Suppressor macrophage treated with lipopolysaccharide for 1 hour (primary cell): ENCODE measurements at regions not wholly inside any gene's neighbourhood (a gene's known extent, or its start where the extent isn't known, plus 50 kb on each side); places are given as distances from the start of the nearest gene placed in this dataset.
"Not testable (repeated sequence)": the region's sequence is repeated elsewhere in the genome, so short reads cannot be mapped to it uniquely, and the experiment has no call there.

ENCODE experiments used
- DNase-seq, 3 donors: peaks; one replicate each; pipeline ENCODE4 v3.0.0-alpha.2; 2020 to 2022

DNA sequence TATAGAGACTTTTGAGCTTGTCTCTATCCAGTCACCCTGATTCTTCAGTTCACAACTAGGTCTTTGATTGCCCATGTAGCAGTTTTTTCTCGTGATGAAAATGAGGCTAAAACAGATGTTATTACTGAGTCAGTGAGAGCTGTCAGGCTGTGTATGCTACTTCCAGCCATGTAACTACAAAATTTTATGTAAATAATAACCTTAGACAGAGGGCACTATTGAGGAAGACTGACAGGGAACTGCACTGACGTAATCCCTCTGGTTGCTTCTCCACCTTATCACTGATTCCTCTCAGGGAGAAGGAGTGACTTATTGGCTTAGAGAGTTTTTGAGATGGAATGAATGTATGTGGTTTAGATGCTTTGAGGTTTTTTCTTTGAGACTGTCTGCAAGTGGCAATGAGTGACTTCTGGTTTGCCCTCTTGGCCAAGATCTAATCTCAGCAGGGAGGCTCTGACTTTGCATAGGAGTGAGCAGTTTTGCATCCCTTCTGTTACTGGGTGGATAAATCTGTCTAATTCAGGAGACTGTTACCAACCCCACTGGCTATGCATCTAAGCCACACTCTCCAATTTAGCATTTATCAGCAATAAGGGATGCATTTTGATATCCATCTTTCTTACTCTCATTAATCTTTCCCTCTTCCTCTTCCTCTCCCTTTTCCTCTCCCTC, 555.2 kb upstream of the FANCL start:
- DNase-seq, result peak in 1 of 3 donors; percentile 3

DNA sequence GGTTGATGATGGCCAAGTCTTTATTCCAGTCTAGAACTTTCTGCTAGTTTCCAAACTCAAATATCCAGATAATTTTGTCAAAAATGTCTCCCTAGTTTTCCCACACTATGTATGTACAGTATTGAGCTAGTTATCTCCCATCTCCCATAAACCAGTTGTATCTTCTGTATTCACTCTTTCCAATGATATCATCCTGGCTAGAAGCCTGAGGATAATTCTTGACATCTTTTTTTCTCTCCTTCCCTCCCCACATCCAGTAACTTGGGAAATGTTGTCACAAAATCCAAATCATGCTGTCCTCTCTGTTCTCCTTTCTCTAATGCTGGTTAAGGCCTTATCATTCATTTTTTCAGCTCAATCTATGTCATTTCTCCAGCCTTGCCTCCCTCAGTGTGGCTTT, 553.8 kb upstream of the FANCL start:
- DNase-seq, result no peak

DNA sequence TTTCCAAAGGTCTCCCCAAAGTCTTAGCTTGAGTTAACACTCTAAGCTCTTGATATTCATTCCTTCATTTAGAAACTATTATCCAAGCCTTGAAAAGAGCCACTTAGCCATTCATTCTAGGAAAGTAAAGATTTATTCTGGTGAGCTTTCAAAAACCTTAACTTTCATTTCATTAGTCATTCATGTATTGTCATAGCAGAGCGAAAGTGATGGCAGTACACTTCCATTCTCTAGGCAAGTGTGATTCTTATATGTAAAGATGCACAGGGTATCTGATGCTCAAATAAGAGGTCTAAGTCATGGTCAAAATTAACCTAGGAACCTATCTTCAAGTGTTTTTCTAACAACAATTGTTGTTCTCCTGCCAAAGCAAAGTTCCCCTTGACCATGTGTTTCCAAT, 553.0 kb upstream of the FANCL start:
- DNase-seq, result no peak

DNA sequence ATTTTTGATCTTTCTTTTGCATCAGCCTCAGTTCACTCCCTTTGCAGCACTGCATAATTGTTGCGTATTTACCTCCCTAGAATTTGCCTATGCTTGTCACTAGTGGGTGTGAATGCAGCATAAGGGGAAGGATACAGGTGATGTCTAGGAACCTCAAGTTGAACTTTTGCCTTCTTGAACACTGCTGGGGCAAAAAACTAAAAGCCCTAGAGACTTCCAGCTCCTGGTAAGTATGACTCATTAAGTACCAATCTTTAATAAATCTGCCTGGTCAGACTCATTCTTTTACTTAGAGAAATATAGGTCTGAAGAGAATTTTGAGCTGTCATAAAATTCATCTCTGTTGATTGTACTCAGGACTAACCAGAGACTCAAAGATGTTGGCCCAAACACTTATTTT, 547.3 kb upstream of the FANCL start:
- no peak for DNase-seq

DNA sequence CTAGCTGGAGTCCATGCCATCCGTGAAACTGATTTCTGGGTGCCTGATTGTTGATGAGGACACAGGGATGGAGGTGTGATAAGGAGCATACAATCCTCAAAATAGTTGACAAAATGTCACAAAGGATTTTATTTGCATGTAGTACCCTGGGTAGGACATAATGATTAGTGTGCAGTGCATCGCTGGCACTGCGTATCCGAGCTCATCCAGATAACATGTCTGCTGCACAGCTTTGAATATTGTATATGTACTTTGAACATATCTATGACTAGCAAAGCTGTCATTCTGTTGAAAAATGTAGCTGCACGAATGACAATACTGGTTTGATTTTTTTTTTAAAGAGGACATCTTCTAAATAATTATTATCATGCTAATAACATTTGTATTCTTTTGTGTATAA, 529.7 kb upstream of the FANCL start:
- DNase-seq, result no peak

DNA sequence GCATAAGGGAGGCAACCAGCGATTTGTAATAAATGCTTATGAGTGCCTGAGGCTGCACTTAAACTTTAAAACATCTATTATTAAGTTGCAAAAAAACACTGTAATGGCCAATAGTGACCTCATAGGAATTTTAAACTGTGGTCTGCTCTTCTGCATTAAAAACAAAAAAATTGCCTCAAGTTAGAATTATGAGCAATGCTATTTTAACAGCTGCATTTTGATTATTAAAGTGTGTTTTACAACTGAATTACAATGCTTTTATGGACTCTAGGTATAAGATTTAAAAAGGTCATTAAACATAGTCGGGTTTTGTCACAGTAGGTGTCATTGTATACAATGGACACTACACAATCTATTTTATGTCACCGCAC, 528.7 kb upstream of the FANCL start:
- no peak for DNase-seq

DNA sequence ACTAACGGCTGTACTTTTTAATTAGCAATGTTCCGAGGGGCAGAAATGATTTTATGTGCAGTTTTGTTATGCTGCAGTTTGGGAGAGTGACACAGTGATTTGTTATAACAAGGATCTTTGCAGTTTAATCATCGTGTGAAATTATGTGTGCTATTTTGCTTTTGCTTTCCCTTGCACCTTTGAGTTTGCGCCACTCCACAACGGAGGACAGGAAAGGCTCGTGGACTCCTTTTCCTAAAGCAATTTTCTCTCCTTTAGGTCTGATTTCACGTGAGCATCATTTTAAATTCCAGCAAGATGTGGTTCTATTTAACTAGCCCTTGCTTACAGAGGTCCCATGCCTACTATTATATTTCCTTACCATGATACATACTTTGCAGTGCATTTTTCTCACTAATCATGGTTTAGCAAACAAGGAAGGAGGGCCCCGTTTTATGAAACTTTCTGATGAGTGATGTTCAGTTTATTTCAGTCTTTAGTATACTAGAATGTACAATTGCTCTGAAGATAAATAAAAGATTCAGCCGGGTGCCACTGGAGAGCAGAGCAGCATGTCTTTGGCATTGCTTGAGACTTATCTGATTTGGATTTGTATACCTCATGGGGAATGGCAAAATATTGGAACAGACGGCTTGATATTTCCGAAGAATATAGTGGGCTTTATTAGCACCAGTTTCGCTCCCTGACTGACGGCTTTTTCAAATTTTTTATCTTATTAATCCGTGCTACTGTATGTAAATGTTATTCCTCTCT, 528.2 kb upstream of the FANCL start:
- DNase-seq, result no peak

DNA sequence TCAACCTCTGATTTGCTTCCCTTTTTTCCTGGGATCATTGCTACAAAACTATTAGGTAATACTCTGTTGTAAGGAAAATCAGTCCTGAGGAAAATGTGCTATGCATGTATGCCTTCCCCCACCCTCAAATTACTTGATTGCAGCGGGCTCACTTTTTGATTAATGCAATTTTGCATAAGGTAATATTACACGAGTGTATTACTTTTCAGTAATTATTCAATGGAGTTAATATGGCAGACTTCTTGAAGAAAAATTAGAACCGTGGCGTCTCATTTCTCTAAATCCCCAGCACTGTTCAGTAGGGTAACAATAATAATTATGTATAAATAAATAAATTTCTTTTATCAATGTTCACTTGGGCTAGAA, 527.6 kb upstream of the FANCL start:
- no peak for DNase-seq

DNA sequence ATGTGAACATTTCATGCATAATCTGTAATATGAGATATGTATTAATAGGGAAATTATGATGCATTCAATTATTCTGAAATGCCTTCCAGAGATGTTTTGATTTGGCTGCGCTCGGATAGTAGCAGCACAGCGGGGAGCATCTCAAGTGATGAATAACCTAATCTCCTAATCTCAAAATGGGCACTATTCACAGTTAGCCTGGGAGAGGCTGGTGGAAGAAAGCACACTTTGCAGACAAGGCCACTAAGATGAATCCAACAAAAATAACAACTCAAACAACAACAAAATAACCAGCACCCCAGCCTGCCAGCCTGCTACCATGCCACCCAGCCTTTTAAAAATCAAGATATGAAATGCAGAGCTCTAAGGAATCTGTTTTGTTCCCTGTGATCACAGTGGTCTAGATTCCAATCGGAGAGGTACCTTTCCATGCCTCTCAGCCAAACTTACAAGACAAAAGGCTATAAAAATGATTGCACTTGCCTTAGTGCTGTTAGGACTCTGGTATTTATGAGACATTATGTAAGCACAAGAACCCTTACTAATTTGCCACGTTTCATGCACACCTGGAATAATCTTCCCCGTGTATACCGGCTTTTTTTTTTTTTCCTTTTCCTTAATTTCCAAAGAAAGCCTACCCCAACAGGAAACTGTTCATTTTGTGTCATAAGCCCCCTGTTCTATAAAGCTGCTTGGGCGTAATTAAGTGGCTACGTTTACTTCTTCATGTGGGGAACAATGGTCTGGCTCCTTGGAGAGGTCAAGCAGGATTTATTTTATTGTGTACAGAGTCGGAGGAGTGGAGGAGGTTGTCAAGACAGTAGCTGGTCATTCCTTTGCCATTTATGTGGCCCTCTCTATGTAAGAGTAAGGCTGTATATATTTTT, 526.9 kb upstream of the FANCL start:
- no peak for DNase-seq

DNA sequence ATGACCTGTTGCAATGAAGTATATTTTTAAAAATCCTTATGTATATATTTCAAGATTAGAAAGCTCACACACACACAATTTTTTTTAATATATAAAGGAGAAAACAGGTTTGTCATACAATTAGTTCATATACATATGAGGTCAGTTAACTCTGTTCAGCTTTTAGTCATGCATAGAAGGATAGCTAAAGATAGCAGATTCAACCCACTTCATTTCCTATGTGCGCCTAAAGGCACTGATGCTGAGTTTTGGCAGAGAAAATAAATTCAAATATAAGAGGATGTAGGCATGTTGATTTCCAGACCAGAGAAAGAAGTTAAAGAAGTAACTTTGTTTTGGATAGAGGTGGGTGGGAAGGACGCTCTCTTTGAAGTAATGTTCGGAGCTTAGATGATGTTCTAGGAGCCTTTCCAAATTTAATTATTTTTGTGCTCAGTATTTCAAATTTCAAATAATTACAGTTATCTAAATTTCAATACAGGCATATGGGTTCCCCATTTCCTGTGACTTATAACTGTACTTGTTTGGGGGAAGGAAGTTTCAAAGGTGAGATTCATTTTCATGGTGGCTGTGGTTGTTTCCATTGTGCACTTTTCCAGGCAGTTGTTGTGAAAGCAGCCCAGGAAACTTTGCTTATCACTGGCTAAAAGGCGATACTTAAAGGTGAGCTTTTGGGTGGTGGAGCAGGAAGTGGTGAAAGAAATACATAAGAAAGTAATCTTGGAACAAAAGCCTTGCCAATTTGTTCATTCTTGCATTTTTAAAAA, 523.4 kb upstream of the FANCL start:
- DNase-seq, result no peak

DNA sequence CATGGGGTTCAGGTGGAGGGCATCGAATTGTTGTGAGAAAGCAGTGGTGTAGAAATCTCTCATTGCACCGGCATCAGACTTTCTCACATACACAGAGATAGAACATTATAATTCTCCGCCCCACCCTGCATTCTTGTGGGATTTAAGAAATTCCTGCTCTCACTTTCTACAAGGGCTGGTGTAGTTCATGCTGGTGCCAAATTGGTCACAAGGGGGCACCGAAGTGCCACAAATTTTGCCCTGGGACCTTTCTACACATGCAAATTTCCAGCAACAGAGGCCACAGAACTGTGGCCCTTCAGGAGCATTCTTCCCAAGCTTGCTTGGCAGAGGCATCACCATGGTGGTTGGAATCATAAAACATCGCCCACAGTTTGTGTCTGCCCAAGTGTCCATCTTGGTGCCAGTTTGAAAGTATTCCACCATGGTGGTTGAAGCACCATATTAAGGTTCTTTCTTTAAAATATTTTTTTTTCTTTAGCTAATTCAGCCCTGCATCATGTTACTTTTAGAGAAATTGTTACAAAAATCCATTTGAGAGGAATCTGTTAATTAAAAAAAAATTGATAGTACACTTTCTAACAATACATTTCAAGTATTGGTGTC, 521.2 kb upstream of the FANCL start:
- peak; percentile 61 to 74 (median 69) for DNase-seq

DNA sequence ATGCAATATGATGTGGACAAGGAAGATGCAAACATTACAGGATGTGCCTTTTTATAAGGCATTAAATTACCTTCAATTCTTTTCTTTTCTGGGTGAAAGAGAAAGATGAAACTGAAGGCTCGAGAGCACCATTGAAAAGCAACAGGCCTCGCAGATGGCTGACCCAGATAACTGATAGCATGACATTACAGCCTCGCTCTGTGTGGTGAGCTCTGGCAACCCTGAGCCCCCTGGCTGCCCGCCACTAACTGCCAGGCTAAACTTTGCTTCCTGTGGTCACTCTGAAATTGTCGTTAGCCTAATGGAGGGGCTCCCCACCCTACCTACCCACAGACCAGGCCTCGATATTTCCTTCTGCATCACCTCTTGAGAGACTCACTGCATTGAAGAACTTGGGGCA, 516.8 kb upstream of the FANCL start:
- no peak for DNase-seq

DNA sequence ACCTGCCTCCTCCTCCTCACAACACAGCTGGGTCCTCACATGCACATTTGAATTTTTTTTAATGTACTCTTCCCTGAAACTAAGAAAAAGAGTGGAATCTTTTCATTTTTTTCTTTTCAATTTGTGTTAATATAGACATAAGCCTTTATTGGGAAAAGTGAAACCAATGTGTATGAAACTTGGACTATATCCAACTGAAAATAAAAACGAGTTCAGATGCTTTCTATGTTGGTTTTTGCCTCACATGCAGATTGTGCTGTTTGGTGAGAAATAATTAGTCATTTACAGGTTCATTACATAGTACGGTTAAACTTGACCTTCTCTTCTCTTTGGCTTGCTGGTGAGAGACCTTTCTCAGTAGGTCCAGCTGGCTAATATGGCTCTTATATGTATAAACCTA, 515.2 kb upstream of the FANCL start:
- DNase-seq, result no peak

DNA sequence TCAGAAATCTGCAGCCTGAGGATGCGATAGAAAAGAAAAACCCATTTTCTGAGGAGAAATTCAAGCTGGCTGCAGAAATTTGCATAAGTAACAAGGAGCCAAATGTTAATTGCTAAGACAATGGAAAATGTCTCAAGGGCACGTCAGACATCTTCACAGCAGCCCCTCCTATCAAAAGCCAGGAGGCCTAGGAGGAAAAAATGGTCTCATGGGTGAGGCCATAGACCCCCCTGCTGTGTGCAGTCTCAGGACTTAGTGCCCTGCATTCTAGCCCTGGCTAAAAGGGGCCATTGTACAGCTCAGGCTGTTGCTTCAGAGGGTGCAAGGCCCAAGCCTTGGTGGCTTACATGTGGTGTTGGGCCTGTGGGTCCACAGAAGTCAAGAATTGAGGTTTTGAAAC, 511.4 kb upstream of the FANCL start:
- not testable (repeated sequence) for DNase-seq

DNA sequence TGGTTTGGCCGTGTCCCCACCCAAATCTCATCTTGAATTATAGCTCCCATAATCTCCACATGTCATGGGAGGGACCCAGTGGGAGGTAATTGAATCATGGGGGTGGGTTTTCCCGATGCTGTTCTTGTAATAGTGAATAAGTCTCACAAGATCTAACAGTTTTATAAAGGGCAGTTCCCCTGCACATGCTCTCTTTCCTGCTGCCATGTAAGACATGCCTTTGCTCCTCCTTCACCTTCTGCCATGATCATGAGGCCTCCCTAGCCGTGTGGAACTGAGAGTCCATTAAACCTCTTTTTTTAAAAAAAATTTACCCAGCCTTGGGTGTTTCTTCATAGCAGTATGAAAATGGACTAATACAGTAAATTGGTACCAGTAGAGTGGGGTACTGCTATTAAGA, 510.6 kb upstream of the FANCL start:
- DNase-seq, result not testable (repeated sequence)

DNA sequence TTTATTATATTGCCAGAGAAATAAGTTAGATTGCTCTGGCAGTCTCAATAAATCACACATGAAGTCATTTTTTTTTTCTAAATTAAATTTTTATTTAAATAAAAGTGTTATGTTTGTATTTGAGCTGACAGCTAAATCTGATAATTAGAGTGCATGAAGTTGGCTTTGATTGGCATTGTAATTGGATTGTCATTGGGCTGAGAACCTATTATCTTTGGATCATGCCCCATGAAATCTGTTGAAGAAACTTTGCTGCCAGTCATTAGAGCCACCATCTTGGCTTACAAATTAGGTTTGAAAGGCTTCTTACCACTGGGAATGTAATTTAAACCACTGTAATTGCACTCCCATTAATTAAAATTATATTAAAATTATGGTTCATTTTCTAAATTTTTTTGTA, 507.9 kb upstream of the FANCL start:
- no peak for DNase-seq

DNA sequence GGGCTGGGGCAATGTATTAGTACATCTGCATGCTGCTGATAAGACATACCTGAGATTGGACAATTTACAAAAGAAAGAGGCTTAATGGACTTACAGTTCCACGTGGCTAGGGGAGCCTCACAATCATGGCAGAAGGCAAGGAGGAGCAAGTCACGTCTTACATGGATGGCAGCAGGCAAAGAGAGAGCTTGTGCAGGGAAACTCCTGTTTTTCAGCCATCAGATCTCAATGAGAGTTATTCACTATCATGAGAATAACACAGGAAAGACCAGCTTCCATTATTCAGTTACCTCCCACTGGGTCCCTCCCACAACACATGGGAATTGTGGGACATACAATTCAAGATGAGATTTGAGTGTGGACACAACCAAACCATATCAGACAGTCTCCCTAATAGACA, 504.2 kb upstream of the FANCL start:
- not testable (repeated sequence) for DNase-seq

DNA sequence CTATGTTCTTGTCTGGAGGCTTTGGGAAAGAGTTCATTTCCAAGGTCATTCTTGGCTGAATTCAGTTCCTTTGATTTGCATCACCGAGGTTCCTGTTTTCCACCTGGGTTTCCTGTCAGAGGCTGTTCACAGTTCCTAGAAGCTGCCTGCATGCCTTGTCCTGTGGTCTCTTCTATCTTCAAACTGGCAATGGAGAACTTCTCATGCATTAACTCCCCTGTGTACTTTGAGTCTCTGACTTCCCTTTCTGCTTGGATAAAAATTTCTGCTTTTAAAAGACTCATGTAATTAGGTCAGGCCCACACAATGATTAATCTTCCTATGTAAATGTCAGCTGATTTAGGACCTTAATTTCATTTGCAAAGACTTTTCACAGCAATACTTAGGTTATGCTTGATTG, 499.3 kb upstream of the FANCL start:
- DNase-seq, result no peak

DNA sequence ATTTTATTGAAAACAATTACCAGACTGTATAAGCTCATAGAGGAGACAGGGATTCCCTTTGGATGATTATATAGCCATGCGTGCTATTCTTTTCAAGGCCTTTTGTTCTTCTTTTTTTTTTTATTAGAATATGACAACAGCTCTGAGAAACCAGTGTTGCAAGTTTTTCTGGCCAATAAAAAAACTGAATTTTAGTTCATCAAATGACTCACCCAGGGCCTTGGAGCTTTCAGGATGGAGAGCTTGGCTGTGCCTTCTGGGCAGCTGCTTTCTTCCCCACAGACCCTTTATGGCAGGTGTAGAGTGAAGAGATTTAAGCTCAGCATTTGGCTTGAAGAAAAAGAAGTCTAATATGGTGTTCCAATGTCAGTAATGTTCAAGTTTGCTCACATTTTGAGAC, 497.9 kb upstream of the FANCL start:
- DNase-seq, result peak in 2 of 3 donors; percentile 22 to 31

DNA sequence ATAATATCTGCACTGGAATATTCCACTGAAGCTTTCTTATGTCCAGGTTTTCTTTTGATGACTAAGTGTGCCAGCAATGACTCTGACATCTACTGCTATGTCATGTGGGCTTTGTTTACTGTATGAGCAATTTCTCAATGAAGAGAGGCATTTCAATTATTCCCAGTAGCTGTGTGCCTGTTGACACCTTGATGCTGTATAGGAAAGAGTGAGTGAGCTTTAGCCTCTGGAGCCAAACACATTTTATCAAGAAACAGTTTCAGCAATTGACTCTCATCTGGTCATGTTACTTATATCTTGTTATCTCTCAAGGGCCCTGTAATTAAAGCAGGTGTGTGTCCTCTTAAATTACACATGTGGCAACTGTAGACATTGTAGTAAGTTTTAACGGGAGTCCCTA, 493.2 kb upstream of the FANCL start:
- peak in 1 of 3 donors; percentile 15 for DNase-seq

DNA sequence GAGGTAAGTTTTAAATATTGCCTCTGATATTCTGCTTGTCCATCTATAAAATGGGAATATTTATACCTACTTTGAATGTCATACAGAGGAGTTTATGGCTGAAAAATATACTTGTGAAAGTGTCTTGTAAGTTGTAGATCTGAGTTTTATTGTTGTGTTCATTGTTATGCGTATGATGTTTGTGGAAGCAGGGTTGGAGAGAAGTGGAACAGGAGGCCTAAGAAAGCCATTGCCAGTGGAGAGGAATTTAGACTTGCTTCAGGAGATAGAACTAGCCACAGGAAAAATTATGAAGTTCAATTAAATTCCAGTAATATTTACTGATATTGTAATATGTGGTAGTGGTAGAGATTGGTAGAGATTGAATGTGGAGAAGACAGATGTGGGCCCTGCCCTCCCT, 491.9 kb upstream of the FANCL start:
- no peak for DNase-seq

DNA sequence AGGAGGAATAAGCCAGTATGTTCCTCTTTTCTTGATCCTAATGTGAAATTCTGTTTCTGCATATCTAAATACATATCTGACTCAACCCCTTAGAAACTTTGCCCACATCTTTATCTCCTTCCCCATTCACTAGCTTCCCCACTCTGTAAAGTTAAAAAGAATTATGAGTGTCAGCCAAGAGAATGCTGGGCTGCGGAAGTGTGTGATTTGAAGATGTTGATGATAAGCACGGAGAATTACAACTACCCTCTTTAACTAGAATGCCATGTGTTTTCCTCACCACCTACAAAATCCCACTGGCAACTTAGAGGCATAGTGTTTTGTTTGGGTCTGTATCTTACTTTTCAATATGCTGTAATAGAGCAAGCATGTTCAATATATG, 490.4 kb upstream of the FANCL start:
- DNase-seq, result peak; percentile 33 to 65 (median 63)
